Esophagus mucosa (tissue), 1 donor: ENCODE measurements at regions not wholly inside any gene's neighbourhood (a gene's known extent, or its start where the extent isn't known, plus 50 kb on each side); places are given as distances from the start of the nearest gene placed in this dataset.
"Not testable (repeated sequence)": the region's sequence is repeated elsewhere in the genome, so short reads cannot be mapped to it uniquely, and the experiment has no call there.

Source experiments
- ATAC-seq: fragments of 200-7000 bp; cut with Tn5 transposase; one replicate; pipeline ENCODE4 v1.9.1; 2020
- donor health status: DM: yes; HTN: yes; CAD: no.

- peak; percentile 40 for ATAC-seq
These were observed 50.2 kb upstream of the FCGR2A start for GRCh38 chr1:161454865-161455707.

GRCh38 chr1:161453950-161454864 lies 51.0 kb upstream of the FCGR2A start:
- ATAC-seq = peak; percentile 88

GRCh38 chr1:161451698-161452348 lies 53.4 kb upstream of the FCGR2A start:
- peak; percentile 0 for ATAC-seq

- peak; percentile 8 for ATAC-seq
These were observed 57.4 kb upstream of the FCGR2A start for GRCh38 chr1:161447760-161448332.

- peak; percentile 67 for ATAC-seq
These were observed 58.1 kb upstream of the FCGR2A start for GRCh38 chr1:161447040-161447759.

- ATAC-seq = peak; percentile 34
These were observed 60.5 kb upstream of the FCGR2A start for GRCh38 chr1:161444725-161445124.

- ATAC-seq = not testable (repeated sequence)
These were observed 61.0 kb upstream of the FCGR2A start for GRCh38 chr1:161444255-161444654.

GRCh38 chr1:161440312-161440894 lies 64.9 kb upstream of the FCGR2A start:
- ATAC-seq = peak; percentile 49

GRCh38 chr1:161439280-161440232 lies 65.7 kb upstream of the FCGR2A start:
- ATAC-seq = peak; percentile 25

GRCh38 chr1:161433191-161433590 lies 65.5 kb upstream of the CFAP126 start:
- ATAC-seq = not testable (repeated sequence)

- ATAC-seq = no peak
These were observed 64.4 kb upstream of the CFAP126 start for GRCh38 chr1:161432091-161432490.

GRCh38 chr1:161427733-161428516 lies 60.2 kb upstream of the CFAP126 start:
- no peak for ATAC-seq

GRCh38 chr1:161422914-161423313 lies 55.2 kb upstream of the CFAP126 start:
- ATAC-seq = not testable (repeated sequence)

- ATAC-seq = no peak
These were observed 53.8 kb upstream of the CFAP126 start for GRCh38 chr1:161421456-161421855.

- no peak for ATAC-seq
These were observed 53.2 kb upstream of the CFAP126 start for GRCh38 chr1:161420763-161421455.

GRCh38 chr1:161417536-161417935 lies 49.9 kb upstream of the CFAP126 start:
- ATAC-seq = not testable (repeated sequence)
